ENCODE measurements at regions not wholly inside any gene's neighbourhood (a gene's known extent, or its start where the extent isn't known, plus 50 kb on each side); places are given as distances from the start of the nearest gene placed in this dataset.

GRCh38 chr2:221323513-221323912, 248.6 kb downstream of the EPHA4 start:
- TF ChIP-seq BHLHE40 (IDR thresholded peaks at IDR 0.05; ENCODE audit: borderline replicate concordance) (no peak), ZNF384 (IDR thresholded peaks at IDR 0.05) (no peak), ELF4 (IDR thresholded peaks at IDR 0.05) (no peak), L3MBTL2 (conservative IDR thresholded peaks at IDR 0.05) (no peak), FOXA1 (IDR thresholded peaks at IDR 0.05) (no peak), TARDBP (IDR thresholded peaks at IDR 0.05) (no peak), FOXM1 (IDR thresholded peaks at IDR 0.05; ENCODE audit: borderline replicate concordance) (no peak), SP1 (IDR thresholded peaks at IDR 0.05) (no peak)

Data from HEK293T (cell line).